ENCODE measurements at regions not wholly inside any gene's neighbourhood (a gene's known extent, or its start where the extent isn't known, plus 50 kb on each side); places are given as distances from the start of the nearest gene placed in this dataset.

GRCh38 chr1:118321840-118322239 lies 136.8 kb upstream of the SPAG17 start:
- CTCF ChIA-PET: no interaction called here
- Mint-ChIP-seq H3K27ac (no peak overlapping the region), H3K4me1 (ENCODE audit: low read depth) (no peaks in the 10 kb centered on the region), H3K27me3 (ENCODE audit: low read depth) (no peaks in the 10 kb centered on the region), H3K4me3 (no peak overlapping the region), H3K9me3 (peaks cover 9% of the 10 kb centered on the region), H3K36me3 (ENCODE audit: low read depth) (no peaks in the 10 kb centered on the region)
- DNase-seq: no peak
- intact Hi-C loops (cut with micrococcal nuclease): no loop called here

DNA sequence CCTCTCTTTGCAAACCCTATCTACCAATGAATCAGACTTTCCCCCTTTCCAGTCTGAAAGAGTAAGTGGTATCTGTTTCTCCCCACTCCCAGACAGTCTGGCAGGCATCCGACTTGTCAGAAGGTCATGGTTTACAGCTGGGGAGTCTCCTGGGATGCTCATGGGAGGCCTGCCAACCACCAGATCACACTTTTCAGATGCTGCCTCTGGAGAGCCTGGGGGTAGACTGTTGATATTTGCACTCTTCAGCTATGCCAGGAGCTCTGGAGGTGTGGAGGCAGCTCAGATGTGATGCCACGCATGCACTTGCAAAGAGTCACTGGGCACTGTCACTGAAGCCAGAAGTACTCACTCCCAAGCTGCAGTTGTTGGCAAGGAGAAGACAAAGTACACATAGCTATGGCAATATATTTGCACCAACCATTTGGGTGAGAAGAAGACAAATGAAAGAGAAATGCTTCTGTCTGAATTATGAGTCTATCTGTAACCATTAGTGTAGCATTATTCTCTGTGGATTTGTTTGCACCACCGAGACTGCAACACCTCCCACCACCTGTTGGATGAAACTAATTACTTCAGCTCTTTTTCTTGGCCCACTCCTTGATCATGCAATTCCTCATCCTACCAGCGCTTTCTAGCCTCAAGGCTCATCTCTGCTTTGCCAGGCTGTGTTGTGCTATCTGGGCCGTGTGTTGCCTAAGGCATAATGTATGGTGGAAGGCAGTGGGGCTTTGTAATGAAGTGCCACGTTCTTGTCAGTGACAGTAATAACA lies 133.0 kb upstream of the SPAG17 start:
- H3K4me1 Mint-ChIP-seq (ENCODE audit: low read depth): no peaks in the 10 kb centered on the region
- intact Hi-C loops (cut with micrococcal nuclease): no loop called here
- no peaks in the 10 kb centered on the region for H3K27me3 Mint-ChIP-seq (ENCODE audit: low read depth)
- no peak for DNase-seq
- no peaks in the 10 kb centered on the region for H3K36me3 Mint-ChIP-seq (ENCODE audit: low read depth)
- CTCF ChIA-PET: no interaction called here
- H3K27ac Mint-ChIP-seq: no peak overlapping the region
- H3K9me3 Mint-ChIP-seq: peaks cover 13% of the 10 kb centered on the region
- H3K4me3 Mint-ChIP-seq: no peak overlapping the region

- intact Hi-C loops (cut with micrococcal nuclease): no loop called here
- Mint-ChIP-seq H3K36me3 (ENCODE audit: low read depth) (no peaks in the 10 kb centered on the region), H3K27me3 (ENCODE audit: low read depth) (no peaks in the 10 kb centered on the region), H3K27ac (no peak overlapping the region), H3K9me3 (no peaks in the 10 kb centered on the region), H3K4me1 (ENCODE audit: low read depth) (no peaks in the 10 kb centered on the region), H3K4me3 (no peak overlapping the region)
- CTCF ChIA-PET: no interaction called here
- no peak for DNase-seq
Observed at GRCh38 chr1:118306851-118307250, 121.8 kb upstream of the SPAG17 start.

GRCh38 chr1:118304722-118305359 lies 119.8 kb upstream of the SPAG17 start:
- Mint-ChIP-seq H3K27me3 (ENCODE audit: low read depth) (no peaks in the 10 kb centered on the region), H3K4me1 (ENCODE audit: low read depth) (no peaks in the 10 kb centered on the region), H3K27ac (no peak overlapping the region), H3K36me3 (ENCODE audit: low read depth) (no peaks in the 10 kb centered on the region), H3K4me3 (no peak overlapping the region), H3K9me3 (no peaks in the 10 kb centered on the region)
- CTCF ChIA-PET: no interaction called here
- intact Hi-C loops (cut with micrococcal nuclease): no loop called here
- no peak for DNase-seq

DNA sequence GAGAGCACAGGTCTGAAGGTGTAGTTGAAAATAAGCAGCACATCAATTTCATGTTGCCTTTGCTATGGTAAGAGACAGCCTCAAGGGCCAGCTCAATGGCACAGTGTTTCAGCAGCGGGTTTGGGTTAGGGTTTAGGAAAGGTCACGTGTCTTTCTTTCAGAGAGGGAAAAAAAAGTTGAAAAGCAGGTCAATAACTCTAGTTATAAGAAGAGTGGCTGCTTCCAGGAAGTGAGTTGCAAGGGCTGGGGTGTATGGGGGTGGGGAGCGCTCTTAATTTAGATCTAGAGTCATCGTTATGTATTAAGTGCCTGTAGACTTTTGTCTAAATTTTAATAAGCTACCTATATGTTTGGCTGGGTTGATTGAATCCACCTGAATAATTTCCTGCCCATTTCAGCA lies 118.5 kb upstream of the SPAG17 start:
- Mint-ChIP-seq H3K27me3 (ENCODE audit: low read depth) (no peaks in the 10 kb centered on the region), H3K36me3 (ENCODE audit: low read depth) (no peaks in the 10 kb centered on the region), H3K4me3 (no peak overlapping the region), H3K4me1 (ENCODE audit: low read depth) (no peaks in the 10 kb centered on the region), H3K27ac (no peak overlapping the region), H3K9me3 (no peaks in the 10 kb centered on the region)
- DNase-seq: no peak
- CTCF ChIA-PET: interaction anchor here (0.6 kb wide), 1 partner anchor 610 kb away, joined by 4 read pairs; no protein-coding TSS in a partner anchor
- intact Hi-C loops (cut with micrococcal nuclease): no loop called here

GRCh38 chr1:118303064-118303463 lies 118.0 kb upstream of the SPAG17 start:
- CTCF ChIA-PET: no interaction called here
- DNase-seq: no peak
- intact Hi-C loops (cut with micrococcal nuclease): no loop called here
- Mint-ChIP-seq H3K27ac (no peak overlapping the region), H3K27me3 (ENCODE audit: low read depth) (no peaks in the 10 kb centered on the region), H3K4me1 (ENCODE audit: low read depth) (no peaks in the 10 kb centered on the region), H3K4me3 (no peak overlapping the region), H3K36me3 (ENCODE audit: low read depth) (no peaks in the 10 kb centered on the region), H3K9me3 (no peaks in the 10 kb centered on the region)

GRCh38 chr1:118302145-118302544 lies 117.1 kb upstream of the SPAG17 start:
- CTCF ChIA-PET: no interaction called here
- DNase-seq: no peak
- no peaks in the 10 kb centered on the region for H3K36me3 Mint-ChIP-seq (ENCODE audit: low read depth)
- peaks cover 2% of the 10 kb centered on the region for H3K9me3 Mint-ChIP-seq
- no peaks in the 10 kb centered on the region for H3K4me1 Mint-ChIP-seq (ENCODE audit: low read depth)
- H3K4me3 Mint-ChIP-seq: no peak overlapping the region
- intact Hi-C loops (cut with micrococcal nuclease): no loop called here
- H3K27me3 Mint-ChIP-seq (ENCODE audit: low read depth): no peaks in the 10 kb centered on the region
- H3K27ac Mint-ChIP-seq: no peak overlapping the region

GRCh38 chr1:118300808-118301207 lies 115.8 kb upstream of the SPAG17 start:
- DNase-seq: no peak
- Mint-ChIP-seq H3K9me3 (peaks cover 2% of the 10 kb centered on the region), H3K27ac (no peak overlapping the region), H3K4me3 (no peak overlapping the region), H3K4me1 (ENCODE audit: low read depth) (no peaks in the 10 kb centered on the region), H3K36me3 (ENCODE audit: low read depth) (no peaks in the 10 kb centered on the region), H3K27me3 (ENCODE audit: low read depth) (no peaks in the 10 kb centered on the region)
- intact Hi-C loops (cut with micrococcal nuclease): no loop called here
- CTCF ChIA-PET: no interaction called here

DNA sequence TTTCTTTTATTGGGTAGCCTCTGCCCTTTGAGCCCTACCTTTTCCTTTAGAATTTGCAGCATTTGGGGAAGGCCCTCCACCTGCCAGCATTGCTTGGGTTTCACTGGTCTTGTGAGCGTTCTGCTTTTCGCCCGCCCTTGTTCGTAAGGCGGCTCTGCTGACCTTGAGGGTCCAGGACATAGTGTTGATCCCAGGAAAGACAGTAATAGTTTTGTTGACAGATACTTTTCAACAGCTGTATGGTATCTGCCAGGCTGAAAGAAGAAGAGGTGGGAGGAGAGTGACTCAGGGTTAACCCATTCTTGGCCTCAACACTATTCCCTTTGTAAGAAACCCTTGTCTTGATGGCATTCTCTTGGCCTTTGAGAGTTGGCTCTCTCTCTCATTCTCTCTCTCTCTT lies 113.4 kb upstream of the SPAG17 start:
- H3K36me3 Mint-ChIP-seq (ENCODE audit: low read depth): no peaks in the 10 kb centered on the region
- no peak overlapping the region for H3K4me3 Mint-ChIP-seq
- no peak overlapping the region for H3K27ac Mint-ChIP-seq
- DNase-seq: no peak
- intact Hi-C loops (cut with micrococcal nuclease): no loop called here
- H3K4me1 Mint-ChIP-seq (ENCODE audit: low read depth): no peaks in the 10 kb centered on the region
- H3K9me3 Mint-ChIP-seq: peaks cover 2% of the 10 kb centered on the region
- no peaks in the 10 kb centered on the region for H3K27me3 Mint-ChIP-seq (ENCODE audit: low read depth)
- CTCF ChIA-PET: no interaction called here

GRCh38 chr1:118297521-118297920 lies 112.5 kb upstream of the SPAG17 start:
- intact Hi-C loops (cut with micrococcal nuclease): no loop called here
- no peak for DNase-seq
- Mint-ChIP-seq H3K27me3 (ENCODE audit: low read depth) (no peaks in the 10 kb centered on the region), H3K27ac (no peak overlapping the region), H3K4me1 (ENCODE audit: low read depth) (no peaks in the 10 kb centered on the region), H3K36me3 (ENCODE audit: low read depth) (no peaks in the 10 kb centered on the region), H3K4me3 (no peak overlapping the region), H3K9me3 (peaks cover 2% of the 10 kb centered on the region)
- CTCF ChIA-PET: no interaction called here

GRCh38 chr1:118294875-118295642 lies 110.0 kb upstream of the SPAG17 start:
- Mint-ChIP-seq H3K4me3 (no peak overlapping the region), H3K4me1 (ENCODE audit: low read depth) (no peaks in the 10 kb centered on the region), H3K36me3 (ENCODE audit: low read depth) (no peaks in the 10 kb centered on the region), H3K9me3 (peaks cover 2% of the 10 kb centered on the region), H3K27me3 (ENCODE audit: low read depth) (no peaks in the 10 kb centered on the region), H3K27ac (no peak overlapping the region)
- DNase-seq: no peak
- intact Hi-C loops (cut with micrococcal nuclease): no loop called here
- CTCF ChIA-PET: no interaction called here

GRCh38 chr1:118291661-118292060 lies 106.6 kb upstream of the SPAG17 start:
- Mint-ChIP-seq H3K4me3 (no peak overlapping the region), H3K27me3 (ENCODE audit: low read depth) (no peaks in the 10 kb centered on the region), H3K36me3 (ENCODE audit: low read depth) (no peaks in the 10 kb centered on the region), H3K4me1 (ENCODE audit: low read depth) (no peaks in the 10 kb centered on the region), H3K27ac (no peak overlapping the region), H3K9me3 (no peaks in the 10 kb centered on the region)
- intact Hi-C loops (cut with micrococcal nuclease): no loop called here
- no peak for DNase-seq
- CTCF ChIA-PET: no interaction called here

- Mint-ChIP-seq H3K4me1 (ENCODE audit: low read depth) (no peaks in the 10 kb centered on the region), H3K4me3 (no peak overlapping the region), H3K27ac (no peak overlapping the region), H3K9me3 (no peaks in the 10 kb centered on the region), H3K36me3 (ENCODE audit: low read depth) (no peaks in the 10 kb centered on the region), H3K27me3 (ENCODE audit: low read depth) (no peaks in the 10 kb centered on the region)
- CTCF ChIA-PET: no interaction called here
- no peak for DNase-seq
- intact Hi-C loops (cut with micrococcal nuclease): no loop called here
Observed at GRCh38 chr1:118290571-118290970, 105.5 kb upstream of the SPAG17 start.

Measured in activated naive CD4-positive, alpha-beta T cell treated with anti-CD3 and anti-CD28 coated beads for 36 hours (primary cell).